Lower lobe of right lung (tissue), 2 donors: ENCODE measurements at regions not wholly inside any gene's neighbourhood (a gene's known extent, or its start where the extent isn't known, plus 50 kb on each side); places are given as distances from the start of the nearest gene placed in this dataset.

ENCODE experiments used
- ATAC-seq, 2 donors: fragments of 200-7000 bp; cut with Tn5 transposase; one replicate each; pipeline ENCODE4 v1.9.1; 2020 to 2022; ENCODE audit warnings: mild to moderate bottlenecking in 2 of 2, moderate library complexity in 2 of 2
- DNase-seq: peaks from one replicate; pipeline ENCODE4 v3.0.0-alpha.2; 2020
- H3K27ac ChIP-seq: fragments of 200-600 bp; one replicate; pipeline ENCODE4 v1.8.0; 2022
- H3K27me3 ChIP-seq: fragments of 200-600 bp; one replicate; pipeline ENCODE4 v1.8.0; 2022; ENCODE audit warnings: low read depth
- H3K36me3 ChIP-seq: fragments of 200-600 bp; one replicate; pipeline ENCODE4 v1.8.0; 2022; ENCODE audit warnings: mild to moderate bottlenecking
- H3K4me1 ChIP-seq: fragments of 200-600 bp; one replicate; pipeline ENCODE4 v1.8.0; 2022
- H3K4me3 ChIP-seq: fragments of 200-600 bp; one replicate; pipeline ENCODE4 v1.8.0; 2022; ENCODE audit warnings: mild to moderate bottlenecking
- H3K9me3 ChIP-seq: fragments of 200-600 bp; one replicate; pipeline ENCODE4 v1.8.0; 2022
- CTCF ChIP-seq: fragments of 200-600 bp; IDR thresholded peaks from one replicate; pipeline ENCODE4 v1.8.0; 2022; ENCODE audit warnings: antibody characterized with exemption, mild to moderate bottlenecking
- intact Hi-C: fragments of 100-400 bp; cut with DNase I; formaldehyde crosslinking; loops from one replicate; pipeline ENCODE4 v1.11.0; 2022
- donor health status: DM: no; HTN: yes; CAD: no; lungs with severe emphysema.

GRCh38 chr10:65742906-65743305 is 1182.9 kb upstream of the LRRTM3 start:
- intact Hi-C loops: no loop called here
- Histone ChIP-seq H3K36me3 (no peaks in the 10 kb centered on the region), H3K4me1 (no peaks in the 10 kb centered on the region), H3K27ac (no peak overlapping the region), H3K4me3 (no peak overlapping the region), H3K9me3 (no peaks in the 10 kb centered on the region), H3K27me3 (no peaks in the 10 kb centered on the region)
- DNase-seq (no peak), ATAC-seq (no peak)
- TF ChIP-seq CTCF: no peak

DNA sequence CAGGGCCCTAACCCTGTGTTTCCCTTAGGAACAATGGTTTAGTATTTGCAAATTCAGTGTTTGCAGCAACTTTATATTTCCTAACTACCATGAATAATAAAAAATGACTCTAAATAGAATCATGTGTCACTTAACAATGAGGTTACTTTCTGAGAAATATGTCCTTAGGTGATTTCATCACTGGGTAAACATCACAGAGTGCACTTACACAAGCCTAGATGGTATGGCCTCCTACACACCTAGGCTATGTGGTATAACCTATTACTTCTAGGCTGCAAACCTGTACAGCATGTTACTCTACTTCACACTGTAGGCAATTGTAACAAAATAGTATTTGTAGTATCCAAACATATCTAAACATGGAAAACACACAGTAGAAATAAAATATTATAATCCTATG is 1174.6 kb upstream of the LRRTM3 start:
- H3K4me1 ChIP-seq: no peaks in the 10 kb centered on the region
- H3K9me3 ChIP-seq: no peaks in the 10 kb centered on the region
- no peak for DNase-seq
- no peaks in the 10 kb centered on the region for H3K36me3 ChIP-seq
- H3K27ac ChIP-seq: no peak overlapping the region
- no peak overlapping the region for H3K4me3 ChIP-seq
- ATAC-seq: peak; percentile 50 to 57
- no peaks in the 10 kb centered on the region for H3K27me3 ChIP-seq
- no peak for TF ChIP-seq CTCF
- intact Hi-C loops: no loop called here

DNA sequence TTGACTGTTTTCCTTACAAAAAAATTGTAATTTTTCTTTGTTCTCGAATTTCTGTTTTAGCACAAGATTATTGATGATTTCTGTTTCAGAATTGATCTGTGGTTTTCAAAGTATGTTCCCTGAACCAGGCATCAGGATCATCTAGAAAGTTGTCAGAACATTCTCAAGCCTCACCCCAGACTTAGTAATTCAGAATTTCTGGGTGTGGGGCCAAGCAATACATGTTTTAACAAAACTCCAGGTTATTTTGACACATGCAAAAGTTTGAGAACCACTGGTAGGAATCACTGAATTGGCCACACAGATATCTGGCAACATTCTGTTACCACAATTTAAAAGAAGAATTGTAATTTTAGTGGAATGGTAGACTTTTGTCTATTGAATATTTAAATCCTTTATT is 1173.9 kb upstream of the LRRTM3 start:
- H3K27me3 ChIP-seq: no peaks in the 10 kb centered on the region
- ATAC-seq (no peak), DNase-seq (no peak)
- no peak overlapping the region for H3K4me3 ChIP-seq
- H3K36me3 ChIP-seq: no peaks in the 10 kb centered on the region
- no peaks in the 10 kb centered on the region for H3K4me1 ChIP-seq
- no peak overlapping the region for H3K27ac ChIP-seq
- intact Hi-C loops: no loop called here
- H3K9me3 ChIP-seq: no peaks in the 10 kb centered on the region
- TF ChIP-seq CTCF: no peak

DNA sequence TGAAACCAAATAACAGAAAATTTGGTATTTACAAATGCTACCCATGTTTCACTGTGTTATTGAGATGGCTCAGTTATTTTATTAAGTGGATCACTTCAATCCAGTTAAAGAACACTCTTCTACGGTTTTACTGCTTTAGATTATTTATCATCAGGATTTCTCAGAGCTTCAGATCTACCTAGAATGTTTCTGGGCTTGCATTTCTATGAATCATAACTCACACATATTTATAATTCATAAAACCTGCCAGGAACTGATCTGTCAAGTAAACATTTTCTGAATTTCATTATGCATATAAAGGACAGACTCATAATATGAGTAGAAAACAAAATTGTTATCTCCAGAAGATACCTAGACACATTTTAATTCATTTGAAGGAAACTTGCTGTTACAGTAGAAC is 1172.3 kb upstream of the LRRTM3 start:
- Histone ChIP-seq H3K4me1 (no peaks in the 10 kb centered on the region), H3K27me3 (no peaks in the 10 kb centered on the region), H3K4me3 (no peak overlapping the region), H3K9me3 (no peaks in the 10 kb centered on the region), H3K36me3 (no peaks in the 10 kb centered on the region), H3K27ac (no peak overlapping the region)
- no peak for TF ChIP-seq CTCF
- intact Hi-C loops: no loop called here
- DNase-seq: no peak
- ATAC-seq: no peak

DNA sequence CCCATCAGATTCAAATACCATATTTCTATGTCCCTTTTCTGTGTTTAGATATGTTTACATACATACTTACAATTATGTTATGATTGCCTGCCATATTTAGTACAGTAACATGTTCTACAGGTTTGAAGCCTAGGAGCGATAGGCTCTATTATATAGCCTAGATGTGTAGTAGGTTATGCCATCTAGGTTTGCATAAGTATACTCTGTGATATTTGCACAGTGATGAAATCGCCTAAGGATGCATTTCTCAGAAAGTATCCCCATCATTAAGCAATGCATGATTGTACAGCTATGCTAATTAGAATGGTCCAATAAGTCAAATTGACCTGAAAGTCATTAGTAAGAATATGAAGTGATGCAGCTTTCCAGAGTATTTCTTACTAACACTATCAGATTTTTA is 1171.7 kb upstream of the LRRTM3 start:
- Histone ChIP-seq H3K9me3 (no peaks in the 10 kb centered on the region), H3K4me1 (no peaks in the 10 kb centered on the region), H3K36me3 (no peaks in the 10 kb centered on the region), H3K27ac (no peak overlapping the region), H3K4me3 (no peak overlapping the region), H3K27me3 (no peaks in the 10 kb centered on the region)
- intact Hi-C loops: no loop called here
- DNase-seq: no peak
- no peak for ATAC-seq
- no peak for TF ChIP-seq CTCF

DNA sequence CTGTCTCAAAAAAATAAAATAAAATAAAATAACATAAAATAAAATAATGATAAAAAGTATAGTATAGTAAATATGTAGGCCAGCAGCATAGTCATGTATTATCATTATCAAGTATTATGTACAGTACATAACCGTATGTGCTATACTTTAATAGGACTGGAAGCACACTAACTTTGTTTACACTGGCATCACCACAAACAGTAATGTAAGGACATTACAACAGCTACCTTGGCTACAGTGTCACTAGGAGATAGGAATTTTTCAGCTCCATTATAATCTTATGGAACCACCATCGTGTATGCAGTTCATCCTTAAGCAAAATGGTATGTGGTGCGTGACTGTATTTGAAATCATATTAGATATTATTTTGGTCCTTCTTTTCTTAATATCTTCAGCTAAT is 1163.5 kb upstream of the LRRTM3 start:
- no peak for TF ChIP-seq CTCF
- no peaks in the 10 kb centered on the region for H3K36me3 ChIP-seq
- no peak overlapping the region for H3K4me3 ChIP-seq
- no peaks in the 10 kb centered on the region for H3K9me3 ChIP-seq
- DNase-seq: no peak
- intact Hi-C loops: no loop called here
- no peaks in the 10 kb centered on the region for H3K4me1 ChIP-seq
- ATAC-seq: no peak
- H3K27ac ChIP-seq: no peak overlapping the region
- H3K27me3 ChIP-seq: no peaks in the 10 kb centered on the region
